Gastroesophageal sphincter (tissue), 4 donors: ENCODE measurements at regions not wholly inside any gene's neighbourhood (a gene's known extent, or its start where the extent isn't known, plus 50 kb on each side); places are given as distances from the start of the nearest gene placed in this dataset.

Source experiments
- ATAC-seq: fragments of 150-250 bp; one replicate; pipeline ENCODE4 v1.9.1; 2016; ENCODE audit warnings: mild to moderate bottlenecking, moderate library complexity
- H3K27ac ChIP-seq, 4 donors: fragments of 200-600 bp; sonication (generic) in 3 of 4; 1 replicate in 3 of 4; 2 replicates in 1 of 4; pipeline ENCODE4 v1.5.1; 2016 to 2019
- H3K27me3 ChIP-seq: fragments of 200-600 bp; sonication (generic); one replicate; pipeline ENCODE4 v1.5.1; 2019
- H3K36me3 ChIP-seq, 2 donors: fragments of 200-600 bp; sonication (generic); one replicate each; pipeline ENCODE4 v1.5.1; 2019; ENCODE audit warnings: control low read depth in 1 of 2
- H3K4me1 ChIP-seq, 3 donors: fragments of 200-600 bp; sonication (generic); 1 replicate in 2 of 3; 2 replicates in 1 of 3; pipeline ENCODE4 v1.5.1; 2016 to 2019; ENCODE audit warnings: control low read depth in 2 of 3
- H3K4me3 ChIP-seq, 2 donors: fragments of 200-600 bp; sonication (generic); one replicate each; pipeline ENCODE4 v1.5.1; 2019; ENCODE audit warnings: mild to moderate bottlenecking in 1 of 2, moderate library complexity in 1 of 2
- H3K9me3 ChIP-seq, 3 donors: fragments of 200-600 bp; sonication (generic); one replicate each; pipeline ENCODE4 v1.5.1; 2017 to 2019; ENCODE audit warnings: control low read depth in 2 of 3
- CTCF ChIP-seq, 4 experiments: fragments of 200-600 bp in 2 of 4; fragments of 450-650 bp in 2 of 4; sonication (generic) in 1 of 4; IDR thresholded peaks; one replicate each; pipeline ENCODE4 v1.5.1; 2017 to 2019; ENCODE audit warnings: antibody characterized with exemption in 4 of 4, mild to moderate bottlenecking in 2 of 4, moderate library complexity in 2 of 4
- EP300 ChIP-seq: sonication (generic); formaldehyde crosslinking; IDR thresholded peaks from one replicate; pipeline ENCODE4 v1.6.1; 2017; ENCODE audit warnings: antibody characterized with exemption, mild to moderate bottlenecking
- POLR2A ChIP-seq, 2 donors: fragments of 450-650 bp; IDR thresholded peaks; one replicate each; pipeline ENCODE4 v1.6.1; 2017; ENCODE audit warnings: antibody characterized with exemption in 2 of 2, mild to moderate bottlenecking in 2 of 2, moderate library complexity in 1 of 2
- POLR2AphosphoS5 ChIP-seq: sonication (generic); formaldehyde crosslinking; IDR thresholded peaks from one replicate; pipeline ENCODE4 v1.6.1; 2017; ENCODE audit warnings: antibody characterized with exemption
- WGBS, 2 donors: methylation state at CpG; one replicate each; pipeline ENCODE4 v1.1.5; 2018; ENCODE audit warnings: low coverage in 1 of 2; 5-methylcytosine and 5-hydroxymethylcytosine counted together

DNA sequence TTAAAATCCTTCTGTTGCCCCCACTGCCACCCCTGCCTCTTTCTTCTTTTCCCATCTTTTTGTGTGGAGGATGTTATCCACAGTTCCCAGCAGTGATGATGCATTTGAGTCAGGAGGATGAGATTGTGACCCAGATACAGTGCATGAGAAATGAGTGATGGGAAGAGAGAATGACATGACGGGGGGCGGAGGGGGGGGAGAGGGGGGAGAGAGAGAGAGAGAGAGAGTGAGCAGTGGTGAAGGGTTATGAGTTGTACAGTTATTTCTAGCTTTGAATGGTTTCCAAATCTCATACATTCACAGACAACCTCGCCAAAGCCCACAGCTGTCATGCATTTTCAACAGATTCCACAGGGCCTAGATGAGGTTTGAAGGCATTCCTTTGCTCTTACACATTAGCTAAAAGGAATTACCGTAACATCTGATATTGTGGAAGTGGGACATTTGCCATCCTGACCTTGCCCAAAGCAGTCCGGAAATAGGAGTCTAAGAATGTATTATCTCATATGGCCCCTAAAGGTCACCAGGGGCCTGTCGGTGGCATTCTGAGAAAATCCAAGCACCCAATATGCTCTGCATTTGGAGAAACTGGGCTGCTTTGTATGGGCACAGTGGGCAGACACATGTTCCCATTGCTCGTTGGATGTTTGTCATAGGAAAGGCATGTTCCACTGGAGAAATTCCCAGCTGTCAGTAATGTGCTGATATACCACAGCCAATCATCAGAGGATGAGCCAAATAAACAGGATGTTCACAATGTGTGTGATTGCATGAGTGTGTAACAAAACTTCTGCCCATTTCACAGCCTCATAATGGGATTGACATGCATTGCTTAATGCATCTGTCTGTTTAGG is 435.8 kb downstream of the SPRY1 start:
- H3K27ac ChIP-seq: peak overlapping the region; percentile 43 to 83 (median 80)
- ATAC-seq: peak; percentile 89
- no peaks in the 10 kb centered on the region for H3K9me3 ChIP-seq
- peaks cover 7 to 40% (median 8%) of the 10 kb centered on the region in 3 donors for H3K4me1 ChIP-seq
- no peaks in the 10 kb centered on the region for H3K36me3 ChIP-seq
- no peak overlapping the region for H3K4me3 ChIP-seq
- 6 to 10% methylated on average over 5 of the region's 7 CpGs for WGBS, 2 donors
- no peaks in the 10 kb centered on the region for H3K27me3 ChIP-seq
- TF ChIP-seq CTCF (IDR thresholded peaks at IDR 0.05) (no peak), POLR2AphosphoS5 (peak; percentile 66)

- Histone ChIP-seq H3K4me1 (peaks cover 7 to 40% (median 8%) of the 10 kb centered on the region in 3 donors), H3K4me3 (no peak overlapping the region), H3K27ac (peak overlapping the region; percentile 43 to 83 (median 80)), H3K27me3 (no peaks in the 10 kb centered on the region), H3K36me3 (no peaks in the 10 kb centered on the region), H3K9me3 (no peaks in the 10 kb centered on the region)
- no peak for TF ChIP-seq EP300
- TF ChIP-seq CTCF (IDR thresholded peaks at IDR 0.05): no peak
- TF ChIP-seq POLR2A (IDR thresholded peaks at IDR 0.05): no peak
- TF ChIP-seq POLR2AphosphoS5: no peak
- WGBS, 2 donors: 20 to 31% methylated on average over 2 of the region's 2 CpGs
- ATAC-seq: no peak
These were observed 436.6 kb downstream of the SPRY1 start for GRCh38 chr4:123833171-123833643.

- Histone ChIP-seq H3K27me3 (no peaks in the 10 kb centered on the region), H3K4me1 (peaks cover 8 to 54% (median 12%) of the 10 kb centered on the region in 3 donors), H3K4me3 (no peak overlapping the region), H3K27ac (peak overlapping the region in 2 of 4 donors; percentile 4 to 7), H3K36me3 (no peaks in the 10 kb centered on the region), H3K9me3 (no peaks in the 10 kb centered on the region)
- no peak for TF ChIP-seq POLR2AphosphoS5
- TF ChIP-seq POLR2A (IDR thresholded peaks at IDR 0.05): no peak
- no peak for TF ChIP-seq CTCF (IDR thresholded peaks at IDR 0.05)
- TF ChIP-seq EP300: no peak
- 57 to 68% methylated on average over 4 of the region's 4 CpGs for WGBS, 2 donors
- no peak for ATAC-seq
These were observed 439.4 kb downstream of the SPRY1 start for GRCh38 chr4:123835831-123836590.

DNA sequence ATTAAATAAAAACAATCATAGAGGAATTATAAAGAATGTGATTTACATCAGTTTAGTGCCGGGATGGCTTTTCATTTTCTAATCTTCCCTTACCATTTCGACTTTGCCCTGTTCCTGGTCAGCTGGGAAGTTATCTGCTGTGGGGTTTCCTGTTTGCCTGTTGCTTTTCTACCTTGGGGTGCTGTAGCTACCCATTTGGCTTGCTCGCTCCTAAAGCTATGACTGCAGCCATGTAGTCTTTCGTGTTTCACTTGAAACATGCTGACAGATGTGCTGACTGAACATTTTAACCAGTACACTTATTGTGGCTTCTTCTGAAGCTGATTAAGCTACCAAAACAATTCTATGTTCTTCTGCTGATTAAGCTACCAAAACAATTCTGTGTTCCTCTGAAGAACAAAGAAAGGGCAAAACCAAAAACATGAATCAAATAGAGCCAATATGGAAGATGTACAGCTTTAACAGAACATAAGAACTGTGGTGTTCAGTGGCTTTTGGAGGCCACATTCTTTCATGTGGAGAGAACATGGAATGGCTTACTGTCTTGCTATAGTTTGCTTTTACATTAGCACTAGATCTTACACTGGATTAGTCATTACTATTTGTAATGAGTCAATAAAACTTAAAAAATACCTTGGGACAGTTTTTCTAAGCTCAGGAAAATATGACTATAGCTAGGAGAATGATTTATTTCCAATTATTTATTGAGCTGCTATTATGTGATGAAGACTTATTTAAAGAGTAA is 440.4 kb downstream of the SPRY1 start:
- TF ChIP-seq CTCF (IDR thresholded peaks at IDR 0.05) (no peak), POLR2A (IDR thresholded peaks at IDR 0.05) (no peak)
- H3K27ac ChIP-seq: peak overlapping the region in 2 of 4 donors; percentile 7 to 30
- 33 to 63% methylated on average over 4 of the region's 4 CpGs for WGBS, 2 donors
- H3K36me3 ChIP-seq: no peaks in the 10 kb centered on the region
- no peak for ATAC-seq
- H3K27me3 ChIP-seq: no peaks in the 10 kb centered on the region
- peaks cover under 1 to 54% (median 12%) of the 10 kb centered on the region in 3 donors for H3K4me1 ChIP-seq
- H3K9me3 ChIP-seq: no peaks in the 10 kb centered on the region
- H3K4me3 ChIP-seq: no peak overlapping the region
